Ishikawa (cell line): ENCODE measurements at regions not wholly inside any gene's neighbourhood (a gene's known extent, or its start where the extent isn't known, plus 50 kb on each side); places are given as distances from the start of the nearest gene placed in this dataset.

Source experiments
- CREB1 ChIP-seq: IDR thresholded peaks from 2 replicates; pipeline ENCODE4 v1.6.1; 2012; ENCODE audit warnings: low read depth
- EP300 ChIP-seq: IDR thresholded peaks from 2 replicates; pipeline ENCODE4 v1.6.1; 2012; ENCODE audit warnings: borderline replicate concordance
- FOXM1 ChIP-seq: IDR thresholded peaks from 2 replicates; pipeline ENCODE4 v1.6.1; 2012; ENCODE audit warnings: low read depth, borderline replicate concordance
- RAD21 ChIP-seq: IDR thresholded peaks from 2 replicates; pipeline ENCODE4 v1.6.1; 2012; ENCODE audit warnings: low read depth
- TAF1 ChIP-seq: IDR thresholded peaks from 2 replicates; pipeline ENCODE4 v1.6.1; 2012; ENCODE audit warnings: low read depth, mild to moderate bottlenecking
- TEAD4 ChIP-seq: IDR thresholded peaks from 2 replicates; pipeline ENCODE4 v1.6.1; 2012
- TF ChIP-seq, protein P1 (sequence below): IDR thresholded peaks from 2 replicates; pipeline ENCODE4 v1.6.1; 2012

DNA sequence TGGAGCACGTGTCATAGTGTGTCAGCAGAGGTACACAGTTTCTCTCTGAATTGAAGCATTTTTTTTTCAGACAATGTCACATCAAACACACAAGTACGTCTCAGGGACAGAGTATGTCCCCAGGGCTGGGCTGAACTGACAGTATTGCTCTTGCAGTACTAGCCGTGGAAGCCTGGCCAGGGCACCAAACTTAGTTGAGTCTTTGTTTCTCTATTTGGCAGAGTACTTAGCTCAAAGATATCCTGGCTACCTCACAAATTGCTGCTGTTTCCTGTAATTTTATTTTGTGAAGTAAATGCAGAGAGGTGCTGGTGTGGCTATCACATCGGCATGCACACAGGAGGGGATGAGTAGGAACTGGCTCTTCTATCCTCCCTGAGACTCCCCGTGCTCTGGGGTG, 691.6 kb upstream of the HS6ST1 start:
- TF ChIP-seq FOXM1 (no peak), RAD21 (no peak), TEAD4 (no peak), EP300 (no peak), TAF1 (no peak), CREB1 (no peak)
- TF ChIP-seq, protein P1, sequence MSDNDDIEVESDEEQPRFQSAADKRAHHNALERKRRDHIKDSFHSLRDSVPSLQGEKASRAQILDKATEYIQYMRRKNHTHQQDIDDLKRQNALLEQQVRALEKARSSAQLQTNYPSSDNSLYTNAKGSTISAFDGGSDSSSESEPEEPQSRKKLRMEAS: no peak
